GM06990 (cell line): ENCODE measurements at regions not wholly inside any gene's neighbourhood (a gene's known extent, or its start where the extent isn't known, plus 50 kb on each side); places are given as distances from the start of the nearest gene placed in this dataset.

ENCODE experiments used
- DNase-seq: peaks from one replicate; pipeline ENCODE4 v3.0.0-alpha.2; 2011; ENCODE audit not compliant: insufficient read length; ENCODE audit errors: extremely low read depth
- H3K27me3 ChIP-seq: replicated peaks from 2 replicates; pipeline ENCODE4 v1.6.0; 2011; ENCODE audit warnings: low read length; ENCODE audit not compliant: control insufficient read depth, insufficient read depth
- H3K36me3 ChIP-seq: 2 replicates; pipeline ENCODE4 v1.5.1; 2011; ENCODE audit warnings: low read length; ENCODE audit not compliant: control insufficient read depth, insufficient read depth
- H3K4me3 ChIP-seq: replicated peaks from 2 replicates; pipeline ENCODE4 v1.5.1; 2011; ENCODE audit warnings: low read depth, mild to moderate bottlenecking, control low read depth, low read length
- CTCF ChIP-seq: IDR thresholded peaks from 2 replicates; pipeline ENCODE4 v1.5.1; 2011; ENCODE audit warnings: low read length, control low read depth, mild to moderate bottlenecking, inconsistent platforms; ENCODE audit not compliant: insufficient read depth, poor library complexity, severe bottlenecking

DNA sequence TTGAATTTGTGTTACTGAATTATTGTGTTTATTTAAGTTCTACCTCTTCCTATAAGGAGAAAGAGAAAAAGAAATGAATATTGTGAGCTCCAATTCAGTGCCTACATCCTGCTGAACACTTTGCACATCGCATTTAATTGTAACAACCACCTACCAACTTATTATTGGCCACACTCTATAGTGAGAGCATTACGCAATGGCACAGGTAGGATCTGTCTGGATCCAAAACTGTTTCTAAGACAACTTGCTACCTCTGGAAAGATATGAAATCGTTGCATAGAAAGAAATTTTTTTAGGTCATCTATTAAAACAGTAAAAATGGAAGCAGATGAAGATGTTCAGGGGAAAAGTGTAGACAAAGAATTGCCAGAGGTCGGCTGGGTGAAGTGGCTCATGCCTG, 227.2 kb upstream of the SNX2 start:
- no peak for DNase-seq
- no peak for TF ChIP-seq CTCF
- Histone ChIP-seq H3K36me3 (no peaks in the 10 kb centered on the region), H3K27me3 (no peaks in the 10 kb centered on the region; the same call in 1 of the 2 replicates), H3K4me3 (no peak overlapping the region)

GRCh38 chr5:122559676-122560075, 215.2 kb upstream of the SNX2 start:
- H3K27me3 ChIP-seq = no peaks in the 10 kb centered on the region; the same call in 1 of the 2 replicates
- H3K36me3 ChIP-seq = no peaks in the 10 kb centered on the region
- H3K4me3 ChIP-seq = no peak overlapping the region
- no peak for TF ChIP-seq CTCF
- DNase-seq = no peak

DNA sequence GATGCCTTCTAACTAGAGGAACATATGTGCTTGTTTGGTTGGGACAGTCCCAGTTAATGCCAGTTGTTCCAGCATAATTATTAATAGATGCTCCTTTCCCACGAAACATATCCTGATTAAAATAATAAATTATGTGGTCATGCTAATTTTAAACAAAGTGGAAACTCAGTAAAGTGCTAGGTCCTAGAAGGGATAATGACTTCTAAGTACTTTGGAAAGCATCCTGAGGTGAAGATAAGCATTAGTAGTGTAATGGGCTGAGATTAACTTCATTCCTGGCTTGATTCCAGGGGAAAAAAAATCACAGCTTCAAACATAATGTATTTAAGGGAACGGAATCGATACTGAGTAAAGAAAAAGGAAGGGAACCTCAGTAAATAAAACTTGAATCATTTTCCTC, 213.7 kb upstream of the SNX2 start:
- H3K36me3 ChIP-seq = no peaks in the 10 kb centered on the region
- no peaks in the 10 kb centered on the region; the same call in 1 of the 2 replicates for H3K27me3 ChIP-seq
- TF ChIP-seq CTCF = no peak
- DNase-seq = no peak
- H3K4me3 ChIP-seq = no peak overlapping the region

DNA sequence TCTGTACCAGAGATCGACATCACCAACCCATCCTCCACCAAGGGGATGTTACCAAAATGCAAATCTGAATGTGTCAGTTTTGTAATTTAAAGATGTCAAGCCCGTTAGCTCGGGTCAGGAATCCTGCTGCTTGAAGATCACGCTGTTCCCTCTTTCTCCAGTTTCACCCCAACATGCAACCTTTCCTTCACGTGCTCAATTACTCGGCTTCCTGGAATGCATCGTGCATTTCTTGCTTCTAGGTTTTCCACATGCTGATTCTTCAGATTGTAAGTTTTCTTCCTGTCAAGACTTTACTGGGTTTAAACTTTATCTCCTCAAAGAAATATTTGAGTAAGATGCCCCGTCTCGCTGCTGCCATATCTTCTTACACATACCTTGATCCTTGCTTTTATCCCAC, 209.5 kb upstream of the SNX2 start:
- no peak for TF ChIP-seq CTCF
- no peaks in the 10 kb centered on the region; the same call in 1 of the 2 replicates for H3K27me3 ChIP-seq

DNA sequence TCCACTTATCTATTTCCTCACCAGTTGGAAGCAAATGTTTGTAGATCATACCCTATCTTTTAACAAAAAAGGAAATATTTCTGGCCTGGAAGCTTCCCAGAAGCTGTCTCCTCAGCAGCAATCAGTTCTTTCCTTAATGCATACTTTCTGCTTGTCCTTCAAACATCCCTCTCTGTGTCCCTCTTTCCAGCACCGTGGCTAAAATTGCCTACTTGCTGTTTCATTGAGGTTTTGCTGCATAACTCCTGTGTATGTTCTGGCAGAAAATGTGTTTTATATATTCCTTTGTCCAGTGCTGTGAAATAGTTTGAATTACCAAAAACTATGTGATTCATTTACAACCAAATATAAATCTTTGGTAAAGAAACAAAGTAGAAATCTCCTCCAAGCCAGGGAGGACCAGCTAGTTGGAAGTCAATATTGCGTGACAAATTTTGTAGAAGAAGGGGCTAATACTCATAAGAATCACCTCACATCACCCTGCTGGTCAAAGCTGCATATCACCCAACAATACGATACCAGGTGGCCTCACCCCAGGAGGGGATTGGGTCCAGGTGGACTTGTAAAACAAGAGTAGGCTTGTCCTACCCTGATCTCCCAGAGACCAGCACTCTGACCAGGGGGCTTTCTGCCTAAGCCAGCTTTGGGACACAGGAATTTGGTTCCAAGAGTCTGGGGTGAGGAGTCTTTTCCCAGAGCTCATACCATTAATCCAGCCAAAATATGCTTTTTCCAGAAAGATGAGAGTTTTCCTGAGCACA, 198.4 kb upstream of the SNX2 start:
- Histone ChIP-seq H3K36me3 (no peaks in the 10 kb centered on the region), H3K27me3 (no peaks in the 10 kb centered on the region), H3K4me3 (no peak overlapping the region)
- TF ChIP-seq CTCF = no peak
- DNase-seq = no peak

More for the DNA sequence above, 209.5 kb upstream of the SNX2 start:
- no peaks in the 10 kb centered on the region for H3K36me3 ChIP-seq
- no peak for DNase-seq
- H3K4me3 ChIP-seq = no peak overlapping the region
